ENCODE measurements at regions not wholly inside any gene's neighbourhood (a gene's known extent, or its start where the extent isn't known, plus 50 kb on each side); places are given as distances from the start of the nearest gene placed in this dataset.
"Not testable (repeated sequence)": the region's sequence is repeated elsewhere in the genome, so short reads cannot be mapped to it uniquely, and the experiment has no call there.

DNA sequence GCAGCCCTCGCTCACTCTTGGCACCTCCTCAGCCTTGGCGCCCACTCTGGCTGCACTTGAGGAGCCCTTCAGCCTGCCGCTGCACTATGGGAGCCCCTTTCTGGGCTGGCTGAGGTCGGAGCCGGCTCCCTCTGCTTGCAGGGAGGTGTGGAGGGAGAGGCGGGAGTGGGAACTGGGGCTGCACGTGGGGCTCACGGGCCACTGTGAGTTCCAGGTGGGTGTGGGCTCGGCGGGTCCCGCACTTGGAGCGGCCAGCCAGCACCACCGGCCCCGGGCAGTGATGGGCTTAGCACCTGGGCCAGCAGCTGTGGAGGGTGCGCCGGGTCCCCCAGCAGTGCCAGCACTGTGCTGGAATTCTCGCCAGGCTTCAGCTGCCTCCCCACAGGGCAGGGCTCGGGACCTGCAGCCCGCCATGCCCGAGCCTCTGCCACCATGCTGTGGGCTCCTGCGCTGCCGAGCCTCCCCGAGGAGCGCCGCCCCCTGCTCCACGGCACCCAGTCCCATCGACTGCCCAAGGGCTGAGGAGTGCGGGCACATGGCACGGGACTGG lies 700.8 kb upstream of the NRP1 start:
- TF ChIP-seq, protein P1, sequence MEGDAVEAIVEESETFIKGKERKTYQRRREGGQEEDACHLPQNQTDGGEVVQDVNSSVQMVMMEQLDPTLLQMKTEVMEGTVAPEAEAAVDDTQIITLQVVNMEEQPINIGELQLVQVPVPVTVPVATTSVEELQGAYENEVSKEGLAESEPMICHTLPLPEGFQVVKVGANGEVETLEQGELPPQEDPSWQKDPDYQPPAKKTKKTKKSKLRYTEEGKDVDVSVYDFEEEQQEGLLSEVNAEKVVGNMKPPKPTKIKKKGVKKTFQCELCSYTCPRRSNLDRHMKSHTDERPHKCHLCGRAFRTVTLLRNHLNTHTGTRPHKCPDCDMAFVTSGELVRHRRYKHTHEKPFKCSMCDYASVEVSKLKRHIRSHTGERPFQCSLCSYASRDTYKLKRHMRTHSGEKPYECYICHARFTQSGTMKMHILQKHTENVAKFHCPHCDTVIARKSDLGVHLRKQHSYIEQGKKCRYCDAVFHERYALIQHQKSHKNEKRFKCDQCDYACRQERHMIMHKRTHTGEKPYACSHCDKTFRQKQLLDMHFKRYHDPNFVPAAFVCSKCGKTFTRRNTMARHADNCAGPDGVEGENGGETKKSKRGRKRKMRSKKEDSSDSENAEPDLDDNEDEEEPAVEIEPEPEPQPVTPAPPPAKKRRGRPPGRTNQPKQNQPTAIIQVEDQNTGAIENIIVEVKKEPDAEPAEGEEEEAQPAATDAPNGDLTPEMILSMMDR (IDR thresholded peaks at IDR 0.05): not testable (repeated sequence)
- TF ChIP-seq POLR2A (IDR thresholded peaks at IDR 0.05): not testable (repeated sequence)
